NCI-H1694 (cell line): ENCODE measurements at regions not wholly inside any gene's neighbourhood (a gene's known extent, or its start where the extent isn't known, plus 50 kb on each side); places are given as distances from the start of the nearest gene placed in this dataset.
"Not testable (repeated sequence)": the region's sequence is repeated elsewhere in the genome, so short reads cannot be mapped to it uniquely, and the experiment has no call there.

Source experiments
- DNase-seq: peaks from one replicate; lab custom pipeline; 2025; lab: John Stamatoyannopoulos, UW

GRCh38 chr7:136117539-136117938, 140.4 kb upstream of the MTPN start:
- DNase-seq = no peak

GRCh38 chr7:136116186-136116585, 139.0 kb upstream of the MTPN start:
- no peak for DNase-seq

- peak; percentile 37 for DNase-seq
Measured at GRCh38 chr7:136114966-136115762, 138.0 kb upstream of the MTPN start.

GRCh38 chr7:136114467-136114866, 137.3 kb upstream of the MTPN start:
- DNase-seq = not testable (repeated sequence)

GRCh38 chr7:136109037-136109436, 131.9 kb upstream of the MTPN start:
- DNase-seq = not testable (repeated sequence)

- no peak for DNase-seq
Measured at GRCh38 chr7:136105191-136105590, 128.0 kb upstream of the MTPN start.

GRCh38 chr7:136104269-136104603, 127.1 kb upstream of the MTPN start:
- no peak for DNase-seq

GRCh38 chr7:136103545-136104268, 126.5 kb upstream of the MTPN start:
- no peak for DNase-seq

GRCh38 chr7:136102881-136103280, 125.7 kb upstream of the MTPN start:
- no peak for DNase-seq

- not testable (repeated sequence) for DNase-seq
Measured at GRCh38 chr7:136092714-136093113, 115.6 kb upstream of the MTPN start.

GRCh38 chr7:136087881-136088280, 110.7 kb upstream of the MTPN start:
- no peak for DNase-seq

GRCh38 chr7:136086712-136087111, 109.6 kb upstream of the MTPN start:
- DNase-seq = no peak

- DNase-seq = no peak
Measured at GRCh38 chr7:136079934-136080333, 102.8 kb upstream of the MTPN start.

GRCh38 chr7:136079478-136079892, 102.3 kb upstream of the MTPN start:
- no peak for DNase-seq

GRCh38 chr7:136079066-136079465, 101.9 kb upstream of the MTPN start:
- no peak for DNase-seq

- DNase-seq = no peak
Measured at GRCh38 chr7:136078630-136079029, 101.5 kb upstream of the MTPN start.

- no peak for DNase-seq
Measured at GRCh38 chr7:136076954-136077353, 99.8 kb upstream of the MTPN start.

- no peak for DNase-seq
Measured at GRCh38 chr7:136074843-136075242, 97.7 kb upstream of the MTPN start.

- no peak for DNase-seq
Measured at GRCh38 chr7:136072447-136072846, 95.3 kb upstream of the MTPN start.

GRCh38 chr7:136070736-136071505, 93.8 kb upstream of the MTPN start:
- no peak for DNase-seq

GRCh38 chr7:136069840-136070529, 92.8 kb upstream of the MTPN start:
- no peak for DNase-seq

GRCh38 chr7:136067277-136067676, 90.1 kb upstream of the MTPN start:
- DNase-seq = no peak
